GM12878 (cell line): ENCODE measurements at regions not wholly inside any gene's neighbourhood (a gene's known extent, or its start where the extent isn't known, plus 50 kb on each side); places are given as distances from the start of the nearest gene placed in this dataset.

Source experiments
- ATAC-seq: fragments of 200-7000 bp; cut with Tn5 transposase; 3 replicates; pipeline ENCODE4 v1.9.1; 2020; ENCODE audit warnings: mild to moderate bottlenecking, moderate library complexity
- BruUV-seq: library from RNA; stranded (reverse); fragments of 400-500 nt; replicated peaks from 2 replicates; lab custom pipeline; 2021; lab: Mats Ljungman, UMichigan
- CTCF ChIA-PET: fragments of 300-600 bp; sonication (Branson Sonifier 250); formaldehyde crosslinking; extraction: SDS; loops from one replicate; lab custom pipeline; 2021; ENCODE audit warnings: inconsistent platforms; lab: Yijun Ruan, JAX
- POLR2A ChIA-PET: fragments of 350-600 bp; formaldehyde crosslinking; extraction: SDS; loops from one replicate; lab custom pipeline; 2021; ENCODE audit warnings: inconsistent platforms; lab: Charles Lee
- RAD21 ChIA-PET: fragments of 300-600 bp; sonication (Branson Sonifier 250); formaldehyde crosslinking; loops from one replicate; lab custom pipeline; 2023; ENCODE audit warnings: antibody characterized with exemption; ENCODE audit not compliant: unreplicated experiment; lab: Charles Lee
- SMC1A ChIA-PET: fragments of 300-600 bp; sonication (Branson Sonifier 250); formaldehyde crosslinking; loops from one replicate; lab custom pipeline; 2023; ENCODE audit not compliant: unreplicated experiment, uncharacterized antibody; lab: Charles Lee
- DNase-seq: peaks from one replicate; pipeline ENCODE4 v3.0.0-alpha.2; 2011; ENCODE audit warnings: low read depth, low spot score
- FAIRE-seq: peaks from 3 replicates; lab custom pipeline; 2011; peaks lifted over from hg19 to GRCh38; lab: Jason Lieb, UNC
- H2AFZ ChIP-seq: 2 replicates; pipeline ENCODE4 v1.6.0; 2011; ENCODE audit warnings: low read depth, low read length, control low read depth; ENCODE audit not compliant: control insufficient read depth
- H3K27ac ChIP-seq: 2 replicates; pipeline ENCODE4 v1.5.1; 2011; ENCODE audit warnings: control low read depth; ENCODE audit not compliant: control insufficient read depth, insufficient read depth
- H3K27me3 ChIP-seq, 2 experiments: replicated peaks in 1 of 2; 2 replicates each; pipeline versions ENCODE4 v1.6.0 to v1.6.1; 2011; ENCODE audit warnings: low read length in 1 of 2; ENCODE audit not compliant: control insufficient read depth in 2 of 2, insufficient read depth in 2 of 2
- H3K36me3 ChIP-seq, 2 experiments: 2 replicates each; pipeline ENCODE4 v1.5.1; 2011; ENCODE audit warnings: low read length in 1 of 2; ENCODE audit not compliant: control insufficient read depth in 2 of 2, insufficient read depth in 2 of 2
- H3K4me1 ChIP-seq: 2 replicates; pipeline ENCODE4 v1.6.1; 2011; ENCODE audit warnings: mild to moderate bottlenecking, low read length, moderate library complexity, mixed read lengths; ENCODE audit not compliant: control insufficient read depth, insufficient read depth
- H3K4me2 ChIP-seq: 2 replicates; pipeline ENCODE4 v1.6.0; 2011; ENCODE audit warnings: control low read depth; ENCODE audit not compliant: control insufficient read depth, insufficient read depth
- H3K4me3 ChIP-seq: fragments of 200-600 bp; sonication (generic); 2 replicates; pipeline ENCODE4 v1.5.1; 2016
- H3K79me2 ChIP-seq: 2 replicates; pipeline ENCODE4 v1.6.0; 2011; ENCODE audit warnings: low read length; ENCODE audit not compliant: control insufficient read depth, insufficient read depth
- H3K9ac ChIP-seq: 2 replicates; pipeline ENCODE4 v1.8.0; 2011; ENCODE audit warnings: low read length, control low read depth, mixed read lengths; ENCODE audit not compliant: control insufficient read depth, insufficient read depth
- H3K9me3 ChIP-seq: replicated peaks from 3 replicates; pipeline ENCODE4 v1.5.1; 2011; ENCODE audit warnings: mild to moderate bottlenecking, low read length; ENCODE audit not compliant: control insufficient read depth, insufficient read depth
- H4K20me1 ChIP-seq: 2 replicates; pipeline ENCODE4 v1.6.0; 2011; ENCODE audit not compliant: control insufficient read depth, insufficient read depth
- ATF3 ChIP-seq: IDR thresholded peaks from 2 replicates; pipeline ENCODE4 v1.6.1; 2011; ENCODE audit warnings: low read depth, mild to moderate bottlenecking, low read length, moderate library complexity, borderline replicate concordance; ENCODE audit errors: extremely low read depth
- CHD4 ChIP-seq: fragments of 200-600 bp; sonication (generic); IDR thresholded peaks from 2 replicates; pipeline ENCODE4 v1.6.1; 2016; ENCODE audit warnings: mild to moderate bottlenecking
- EED ChIP-seq: sonication (generic); IDR thresholded peaks from 2 replicates; pipeline ENCODE4 v1.6.1; 2016; ENCODE audit warnings: antibody characterized with exemption, low read depth
- HDAC2 ChIP-seq: fragments of 200-600 bp; sonication (generic); IDR thresholded peaks from 2 replicates; pipeline ENCODE4 v1.6.1; 2017
- MEF2A ChIP-seq: IDR thresholded peaks from 2 replicates; pipeline ENCODE4 v1.6.1; 2011; ENCODE audit warnings: low read depth, mild to moderate bottlenecking, low read length, moderate library complexity; ENCODE audit not compliant: insufficient read depth
- MXI1 ChIP-seq: fragments of 150-350 bp; IDR thresholded peaks from 2 replicates; pipeline ENCODE4 v1.6.1; 2011; ENCODE audit warnings: low read depth, mild to moderate bottlenecking, inconsistent platforms, low read length, improper control_type of control experiment
- PAX5 ChIP-seq: IDR thresholded peaks from 2 replicates; pipeline ENCODE4 v1.6.1; 2011; ENCODE audit warnings: low read depth, low read length, borderline replicate concordance
- POLR2A ChIP-seq: IDR thresholded peaks from 2 replicates; pipeline ENCODE4 v1.6.1; 2011; ENCODE audit warnings: low read depth, mild to moderate bottlenecking, low read length
- ZBTB40 ChIP-seq: fragments of 450-650 bp; IDR thresholded peaks from 2 replicates; pipeline ENCODE4 v1.6.1; 2016; ENCODE audit warnings: mild to moderate bottlenecking, moderate library complexity, borderline replicate concordance
- WGBS: methylation state at CpG from one replicate; pipeline ENCODE4 v1.1.6; 2016; ENCODE audit warnings: low lambda C conversion rate; ENCODE audit not compliant: insufficient replicate concordance, insufficient coverage; ENCODE audit errors: missing lambda C conversion rate; 5-methylcytosine and 5-hydroxymethylcytosine counted together
- in situ Hi-C: fragments of 300-500 bp; cut with MboI; formaldehyde crosslinking; loops from 9 replicates; pipeline ENCODE4 v1.14.3; 2018; ENCODE audit warnings: mixed read lengths
- intact Hi-C: fragments of 100-400 bp; cut with micrococcal nuclease; formaldehyde crosslinking; loops from one replicate; pipeline ENCODE4 v1.14.2; 2022; ENCODE audit not compliant: unreplicated experiment

DNA sequence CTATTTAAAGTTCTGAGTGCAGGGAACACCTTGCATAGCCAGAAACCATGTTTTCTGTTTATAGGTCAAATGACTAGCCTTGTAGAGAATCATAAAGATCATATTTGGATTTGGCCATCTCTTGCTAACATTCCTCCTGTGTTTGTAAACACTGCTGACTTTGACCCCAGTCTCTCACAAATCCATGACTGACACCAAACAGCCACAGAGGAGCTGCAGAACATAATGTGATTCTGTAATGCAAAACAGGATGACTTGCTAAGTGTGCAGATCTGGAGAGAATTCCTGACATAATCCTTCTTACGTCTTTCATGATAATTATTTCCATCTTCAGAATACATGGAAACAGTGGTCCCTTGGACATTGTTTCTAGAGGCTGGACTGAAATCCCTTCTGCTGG lies 211.8 kb downstream of the BMP4 start:
- no peaks in the 10 kb centered on the region for H3K79me2 ChIP-seq
- no peak overlapping the region for H3K4me2 ChIP-seq
- BruUV-seq, result no TSS peak
- RAD21 ChIA-PET, result no interaction called here
- POLR2A ChIA-PET, result no interaction called here
- in situ Hi-C loops, result no loop called here
- FAIRE-seq, result no peak
- SMC1A ChIA-PET, result interaction anchor here (0.9 kb wide), 1 partner anchor 13 kb away, joined by 3 read pairs; no protein-coding TSS in a partner anchor
- no peak overlapping the region for H3K27ac ChIP-seq
- TF ChIP-seq EED, result no peak
- TF ChIP-seq, all 136 proteins: peak for 0
- Histone ChIP-seq H2AFZ (no peak overlapping the region), H3K9ac (no peak overlapping the region), H4K20me1 (no peaks in the 10 kb centered on the region), H3K4me3 (no peak overlapping the region), H3K27me3 (no peaks in the 10 kb centered on the region), H3K4me1 (no peaks in the 10 kb centered on the region), H3K36me3 (no peaks in the 10 kb centered on the region), H3K9me3 (no peaks in the 10 kb centered on the region; the same call in 2 of the 3 replicates)
- DNase-seq (no peak), ATAC-seq (no peak)
- CTCF ChIA-PET, result no interaction called here
- intact Hi-C loops, result no loop called here
- WGBS, result 31% methylated on average over 1 of the region's 1 CpG

- SMC1A ChIA-PET, result no interaction called here
- Histone ChIP-seq H3K79me2 (no peaks in the 10 kb centered on the region), H3K4me3 (no peak overlapping the region), H3K4me2 (no peak overlapping the region), H2AFZ (no peak overlapping the region), H4K20me1 (no peaks in the 10 kb centered on the region), H3K9me3 (no peaks in the 10 kb centered on the region; the same call in 2 of the 3 replicates), H3K9ac (no peak overlapping the region), H3K36me3 (no peaks in the 10 kb centered on the region), H3K4me1 (no peaks in the 10 kb centered on the region), H3K27ac (no peak overlapping the region), H3K27me3 (no peaks in the 10 kb centered on the region)
- in situ Hi-C loops (no loop called here), intact Hi-C loops (no loop called here)
- DNase-seq (no peak), ATAC-seq (no peak), FAIRE-seq (no peak)
- CTCF ChIA-PET, result no interaction called here
- no peak for TF ChIP-seq HDAC2
- no peak for TF ChIP-seq CHD4
- no peak for TF ChIP-seq MXI1
- TF ChIP-seq MEF2A, result no peak
- TF ChIP-seq POLR2A, result no peak
- TF ChIP-seq ZBTB40, result no peak
- TF ChIP-seq ATF3, result no peak
- no peak for TF ChIP-seq PAX5
- 45% methylated on average over 5 of the region's 5 CpGs for WGBS
- no TSS peak for BruUV-seq
- POLR2A ChIA-PET, result no interaction called here
- RAD21 ChIA-PET, result no interaction called here
Measured at GRCh38 chr14:53743371-53743770, 213.3 kb downstream of the BMP4 start.
